HuH-7.5 (cell line): ENCODE measurements at regions not wholly inside any gene's neighbourhood (a gene's known extent, or its start where the extent isn't known, plus 50 kb on each side); places are given as distances from the start of the nearest gene placed in this dataset.

Experiments used
- DNase-seq: peaks from one replicate; pipeline ENCODE4 v3.0.0; 2011; ENCODE audit warnings: low spot score

- no peak for DNase-seq
Measured at GRCh38 chr2:163459986-163460385, 275.8 kb downstream of the FIGN start.

GRCh38 chr2:163456953-163457743, 278.7 kb downstream of the FIGN start:
- no peak for DNase-seq

DNA sequence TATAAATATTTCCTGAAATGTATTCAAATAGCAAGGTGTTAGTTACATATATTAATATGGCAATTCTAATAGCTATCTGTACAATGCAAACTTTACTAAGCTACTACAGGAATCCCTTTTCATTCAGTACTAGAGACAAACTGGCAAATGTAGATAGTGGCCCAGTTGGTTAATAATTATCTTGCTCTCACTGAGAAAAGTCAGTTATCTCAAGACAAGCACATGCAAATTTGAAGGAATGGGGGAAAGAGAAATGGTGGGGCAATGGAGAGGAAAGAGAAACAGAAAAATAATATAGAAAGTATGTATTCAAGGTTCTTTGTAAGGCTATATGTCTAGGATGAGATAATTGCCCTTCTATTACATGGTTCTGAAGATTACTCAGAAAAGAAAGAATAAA, 280.0 kb downstream of the FIGN start:
- no peak for DNase-seq

DNA sequence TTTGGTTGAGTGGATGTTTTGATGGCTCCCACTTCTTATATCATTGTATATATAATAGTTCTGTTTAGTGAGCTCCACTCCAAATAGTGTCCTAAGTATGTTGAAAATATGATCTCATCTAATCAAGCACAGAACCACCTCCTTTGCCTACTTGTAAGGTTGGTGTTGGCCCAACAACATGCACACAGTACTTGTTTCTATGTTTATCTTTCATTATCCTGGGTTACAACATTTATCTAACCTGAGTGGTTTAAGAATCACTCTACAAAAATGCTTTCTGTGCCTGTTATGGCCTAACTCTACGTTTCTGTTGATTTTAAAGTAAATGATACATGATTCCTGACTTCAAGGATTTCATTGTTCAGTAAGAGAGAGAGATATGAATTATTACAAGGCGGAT, 281.9 kb downstream of the FIGN start:
- DNase-seq: no peak

GRCh38 chr2:163441603-163442002, 294.2 kb downstream of the FIGN start:
- DNase-seq: no peak

DNA sequence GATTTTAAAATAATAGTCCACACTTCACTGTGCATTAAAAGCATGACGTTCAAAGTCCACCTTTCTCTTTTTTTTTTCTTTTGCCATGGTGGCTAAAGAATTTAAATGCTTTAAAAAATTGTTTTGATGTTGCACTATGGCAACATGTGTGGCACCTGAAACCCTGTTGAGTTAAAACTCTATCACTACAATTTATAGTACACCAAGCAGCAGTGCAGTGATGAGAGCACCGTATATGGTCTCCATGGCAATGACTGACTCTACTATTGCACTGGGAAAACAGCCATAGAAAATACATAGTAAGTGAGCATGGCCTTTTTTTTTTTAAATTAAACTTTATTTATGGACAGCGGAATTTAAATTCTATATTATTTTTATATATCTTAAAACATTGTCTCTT, 298.8 kb downstream of the FIGN start:
- no peak for DNase-seq

DNA sequence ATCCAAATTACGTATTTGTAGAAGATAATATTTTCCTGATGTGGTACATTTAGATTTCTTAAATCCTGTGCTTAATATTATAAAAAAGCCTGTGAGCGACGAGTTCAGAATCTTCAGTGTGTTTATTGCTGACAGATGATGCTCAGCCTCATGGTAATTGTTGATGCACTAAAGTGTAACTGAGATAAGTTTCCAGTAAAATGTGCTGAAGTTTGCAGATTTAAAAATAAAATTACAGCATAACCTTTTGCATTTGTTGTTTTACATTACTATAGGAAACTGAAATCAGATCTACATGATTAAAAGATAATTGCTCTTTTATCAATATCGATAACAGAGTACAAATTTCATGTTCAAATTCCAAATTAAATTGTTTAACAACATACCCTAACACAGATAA, 307.6 kb downstream of the FIGN start:
- DNase-seq: no peak

GRCh38 chr2:163420604-163421003, 315.2 kb downstream of the FIGN start:
- no peak for DNase-seq

- no peak for DNase-seq
Measured at GRCh38 chr2:163419000-163419830, 316.6 kb downstream of the FIGN start.

- DNase-seq: no peak
Measured at GRCh38 chr2:163417596-163418337, 318.0 kb downstream of the FIGN start.

DNA sequence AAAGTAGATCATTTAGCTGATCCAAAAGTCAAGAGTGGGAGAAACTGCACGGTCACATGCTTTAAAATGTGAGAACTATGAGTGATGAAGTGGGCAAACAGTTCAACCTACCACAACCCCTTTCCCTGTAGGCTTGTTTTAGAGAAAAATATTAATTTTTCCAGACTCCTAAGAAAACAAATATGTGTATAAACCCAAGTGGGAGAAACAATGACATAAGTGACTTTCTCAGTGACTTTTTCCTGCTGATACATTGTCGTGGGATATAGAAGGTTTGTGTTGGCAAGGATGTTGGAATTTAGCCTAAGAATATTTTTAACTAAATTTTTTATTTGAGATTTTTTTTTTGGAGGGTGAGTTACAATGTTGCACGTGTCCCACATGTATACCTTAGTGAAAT, 321.7 kb downstream of the FIGN start:
- DNase-seq: no peak

GRCh38 chr2:163407296-163407695, 328.5 kb downstream of the FIGN start:
- DNase-seq: no peak

DNA sequence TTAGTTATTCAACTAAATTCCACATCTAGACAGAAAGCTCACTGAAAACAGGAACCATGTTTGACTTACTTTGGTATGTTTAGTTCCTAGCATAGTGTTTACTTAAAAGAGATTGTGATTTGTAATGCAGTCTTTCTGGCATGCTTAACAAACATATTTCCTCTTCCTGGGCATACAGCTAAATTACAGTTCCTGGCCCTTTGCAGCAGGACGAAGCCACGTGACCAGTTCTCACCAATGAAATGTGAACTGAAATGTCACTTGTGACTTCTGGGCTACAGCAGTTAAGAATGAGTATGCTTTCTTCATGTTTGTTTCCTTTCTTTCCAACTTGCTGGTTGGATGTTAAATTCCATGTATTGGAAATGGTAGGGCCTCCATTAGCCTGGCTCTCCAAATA, 330.5 kb downstream of the FIGN start:
- DNase-seq: no peak

GRCh38 chr2:163401481-163401880, 334.3 kb downstream of the FIGN start:
- no peak for DNase-seq

DNA sequence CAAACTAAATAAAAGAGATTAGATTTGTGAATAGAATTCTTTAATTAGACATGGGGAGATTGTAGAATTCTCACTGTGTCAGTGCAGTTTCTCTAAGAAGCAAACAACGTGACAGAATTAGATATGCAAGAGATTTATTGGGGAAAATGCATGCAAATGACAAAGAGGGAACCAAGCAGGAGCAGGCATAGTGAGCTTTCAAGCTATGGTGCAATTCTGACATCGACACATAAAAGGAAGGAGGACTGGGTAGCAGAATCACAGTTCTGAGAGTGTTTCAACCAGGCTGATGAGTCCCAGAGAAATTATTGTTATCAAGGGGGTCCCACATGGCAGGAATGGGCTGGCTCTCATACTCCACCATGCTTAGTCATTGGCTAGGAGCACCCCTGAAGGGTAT, 338.4 kb downstream of the FIGN start:
- no peak for DNase-seq

GRCh38 chr2:163395602-163396001, 340.2 kb downstream of the FIGN start:
- DNase-seq: no peak

DNA sequence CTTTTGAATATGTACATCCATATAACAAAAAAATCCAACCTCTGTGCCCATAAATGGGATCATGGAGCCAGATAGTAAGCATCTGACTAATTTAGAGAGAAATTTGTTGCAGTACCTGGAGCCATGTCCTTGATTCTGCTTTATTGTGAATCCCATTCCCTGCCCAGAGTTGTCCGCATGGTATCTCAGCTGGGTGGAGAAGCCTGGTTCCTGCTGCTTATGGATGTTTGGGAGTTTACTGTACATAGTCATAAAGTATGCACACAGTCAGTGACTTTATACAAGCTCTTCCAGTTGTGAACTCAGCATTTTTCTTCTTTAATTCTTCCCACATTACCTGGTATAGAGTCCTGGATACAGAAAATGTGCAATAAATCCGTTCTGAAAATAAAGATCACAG, 346.0 kb downstream of the FIGN start:
- DNase-seq: no peak

GRCh38 chr2:163375472-163375871, 360.3 kb downstream of the FIGN start:
- DNase-seq: no peak

DNA sequence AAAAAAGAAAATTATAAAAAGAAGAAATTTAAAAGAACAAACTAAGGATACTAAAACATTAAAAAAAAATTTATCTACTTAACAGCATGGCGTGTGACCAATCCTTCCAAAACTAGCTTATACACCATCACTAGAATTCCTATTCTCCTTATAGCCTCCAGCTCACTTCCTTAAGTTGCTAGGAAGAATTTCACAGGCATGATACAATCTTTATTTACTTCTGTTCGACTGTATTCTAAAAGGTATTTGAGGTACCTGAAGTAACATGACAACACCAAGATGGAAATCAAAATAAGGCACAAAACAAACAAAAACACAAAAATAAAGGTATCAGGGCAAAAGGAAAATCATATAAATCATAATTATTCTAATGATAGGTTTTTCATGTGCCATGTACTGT, 360.7 kb downstream of the FIGN start:
- no peak for DNase-seq

- DNase-seq: no peak
Measured at GRCh38 chr2:163374282-163374681, 361.5 kb downstream of the FIGN start.

- no peak for DNase-seq
Measured at GRCh38 chr2:163373496-163373895, 362.3 kb downstream of the FIGN start.

GRCh38 chr2:163370169-163370886, 365.5 kb downstream of the FIGN start:
- no peak for DNase-seq
